ENCODE measurements at regions not wholly inside any gene's neighbourhood (a gene's known extent, or its start where the extent isn't known, plus 50 kb on each side); places are given as distances from the start of the nearest gene placed in this dataset.

GRCh38 chr12:46109343-46110222, 119.2 kb upstream of the SCAF11 start:
- TF ChIP-seq, protein P1, sequence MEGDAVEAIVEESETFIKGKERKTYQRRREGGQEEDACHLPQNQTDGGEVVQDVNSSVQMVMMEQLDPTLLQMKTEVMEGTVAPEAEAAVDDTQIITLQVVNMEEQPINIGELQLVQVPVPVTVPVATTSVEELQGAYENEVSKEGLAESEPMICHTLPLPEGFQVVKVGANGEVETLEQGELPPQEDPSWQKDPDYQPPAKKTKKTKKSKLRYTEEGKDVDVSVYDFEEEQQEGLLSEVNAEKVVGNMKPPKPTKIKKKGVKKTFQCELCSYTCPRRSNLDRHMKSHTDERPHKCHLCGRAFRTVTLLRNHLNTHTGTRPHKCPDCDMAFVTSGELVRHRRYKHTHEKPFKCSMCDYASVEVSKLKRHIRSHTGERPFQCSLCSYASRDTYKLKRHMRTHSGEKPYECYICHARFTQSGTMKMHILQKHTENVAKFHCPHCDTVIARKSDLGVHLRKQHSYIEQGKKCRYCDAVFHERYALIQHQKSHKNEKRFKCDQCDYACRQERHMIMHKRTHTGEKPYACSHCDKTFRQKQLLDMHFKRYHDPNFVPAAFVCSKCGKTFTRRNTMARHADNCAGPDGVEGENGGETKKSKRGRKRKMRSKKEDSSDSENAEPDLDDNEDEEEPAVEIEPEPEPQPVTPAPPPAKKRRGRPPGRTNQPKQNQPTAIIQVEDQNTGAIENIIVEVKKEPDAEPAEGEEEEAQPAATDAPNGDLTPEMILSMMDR (conservative IDR thresholded peaks at IDR 0.05; ENCODE audit: low read depth, low read length), result no peak
- TF ChIP-seq EZH2phosphoT487 (IDR thresholded peaks at IDR 0.05; ENCODE audit: borderline replicate concordance, low read length) (no peak), EZH2 (IDR thresholded peaks at IDR 0.05; ENCODE audit: low read length, unreplicated experiment) (no peak)
